ENCODE measurements at regions not wholly inside any gene's neighbourhood (a gene's known extent, or its start where the extent isn't known, plus 50 kb on each side); places are given as distances from the start of the nearest gene placed in this dataset.

GRCh38 chr14:80271389-80271788 is 60.1 kb upstream of the DIO2 start:
- H3K9me3 ChIP-seq (ENCODE audit: control insufficient read depth in 1 of 2, low read length in 2 of 2) = no peaks in the 10 kb centered on the region
- H3K27ac ChIP-seq (ENCODE audit: low read depth, low read length) = no peak overlapping the region
- no peaks in the 10 kb centered on the region for H3K4me1 ChIP-seq (ENCODE audit: control insufficient read depth in 1 of 2, insufficient read depth in 2 of 2, low read length in 2 of 2)
- no peak overlapping the region for H3K4me3 ChIP-seq (ENCODE audit: low read depth in 1 of 2, low read length in 2 of 2)
- no peaks in the 10 kb centered on the region for H3K27me3 ChIP-seq (ENCODE audit: control insufficient read depth in 1 of 2, insufficient read depth in 2 of 2, low read length in 2 of 2)
- H3K9ac ChIP-seq (ENCODE audit: low read depth in 1 of 2, low read length in 2 of 2) = no peak overlapping the region
- no peaks in the 10 kb centered on the region for H3K36me3 ChIP-seq (ENCODE audit: control insufficient read depth in 1 of 2, insufficient read depth in 2 of 2, low read length in 2 of 2)

DNA sequence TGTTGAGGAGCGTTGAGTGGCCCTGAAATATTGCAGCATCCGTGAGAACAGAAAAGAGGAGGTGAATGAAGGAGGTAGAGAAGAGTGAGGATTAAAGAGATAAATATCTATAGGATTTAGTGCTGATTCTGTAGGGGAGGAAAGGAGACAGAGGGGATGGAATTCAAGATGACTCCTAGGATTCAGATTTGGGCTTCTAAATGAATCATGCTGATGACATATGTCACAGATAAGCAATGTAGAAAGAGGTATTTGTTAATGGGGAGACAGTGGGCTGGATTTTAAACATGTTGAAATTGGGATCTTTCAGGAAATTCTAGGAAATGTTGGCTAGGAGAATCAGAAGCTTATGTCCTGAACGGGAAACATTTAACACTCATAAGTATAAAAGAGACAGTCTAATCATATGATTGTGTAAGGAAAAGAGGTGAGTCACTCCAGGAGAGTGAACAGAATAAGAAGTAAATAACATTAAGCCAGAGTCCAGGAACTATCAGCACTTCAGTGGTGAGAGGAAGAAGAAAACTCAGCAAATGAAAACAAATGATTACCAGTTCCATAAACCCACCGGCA is 58.1 kb upstream of the DIO2 start:
- Histone ChIP-seq H3K27ac (ENCODE audit: low read depth, low read length) (no peak overlapping the region), H3K9me3 (ENCODE audit: control insufficient read depth in 1 of 2, low read length in 2 of 2) (no peaks in the 10 kb centered on the region), H3K36me3 (ENCODE audit: control insufficient read depth in 1 of 2, insufficient read depth in 2 of 2, low read length in 2 of 2) (no peaks in the 10 kb centered on the region), H3K27me3 (ENCODE audit: control insufficient read depth in 1 of 2, insufficient read depth in 2 of 2, low read length in 2 of 2) (no peaks in the 10 kb centered on the region), H3K4me3 (ENCODE audit: low read depth in 1 of 2, low read length in 2 of 2) (no peak overlapping the region), H3K9ac (ENCODE audit: low read depth in 1 of 2, low read length in 2 of 2) (no peak overlapping the region), H3K4me1 (ENCODE audit: control insufficient read depth in 1 of 2, insufficient read depth in 2 of 2, low read length in 2 of 2) (no peaks in the 10 kb centered on the region)

DNA sequence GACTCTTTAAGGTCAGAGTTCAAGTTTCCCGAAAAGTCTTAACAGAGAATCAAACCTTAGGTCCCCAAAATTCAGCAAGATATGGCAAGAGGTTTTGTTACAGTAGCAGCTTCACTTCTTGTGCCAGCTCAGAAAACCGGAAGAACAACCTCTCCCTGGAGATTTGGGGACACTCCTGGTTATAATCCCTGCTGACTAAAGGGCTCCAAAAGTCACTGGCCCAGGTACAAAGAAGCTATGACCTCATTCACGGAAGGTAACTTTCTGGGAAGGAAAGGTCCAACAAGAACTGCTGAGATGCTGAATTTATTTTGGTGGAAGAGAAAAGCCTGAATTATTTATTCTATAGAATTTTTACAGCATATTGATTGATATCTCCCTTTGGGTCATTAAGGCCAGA is 55.6 kb upstream of the DIO2 start:
- no peak overlapping the region for H3K27ac ChIP-seq (ENCODE audit: low read depth, low read length)
- H3K27me3 ChIP-seq (ENCODE audit: control insufficient read depth in 1 of 2, insufficient read depth in 2 of 2, low read length in 2 of 2) = no peaks in the 10 kb centered on the region
- H3K36me3 ChIP-seq (ENCODE audit: control insufficient read depth in 1 of 2, insufficient read depth in 2 of 2, low read length in 2 of 2) = no peaks in the 10 kb centered on the region

DNA sequence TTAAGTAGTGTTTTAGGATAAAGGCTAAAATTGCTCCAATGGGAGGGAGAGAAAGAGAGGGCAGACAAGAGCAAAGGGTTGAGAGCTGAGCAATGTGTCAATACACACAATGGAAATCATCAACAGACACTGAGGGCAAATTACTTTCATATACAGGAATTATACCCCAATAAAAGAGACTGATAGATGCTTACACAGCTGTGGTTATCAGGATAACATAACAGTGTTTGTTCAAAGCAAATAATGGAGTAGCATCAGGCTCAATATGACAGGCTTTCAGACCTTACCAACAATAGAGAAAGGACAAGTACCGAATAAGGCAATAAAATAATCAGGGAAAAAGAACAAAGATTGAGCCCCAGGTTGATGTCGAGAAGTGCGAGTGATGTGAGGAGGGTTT is 53.4 kb upstream of the DIO2 start:
- Histone ChIP-seq H3K9ac (ENCODE audit: low read depth in 1 of 2, low read length in 2 of 2) (no peak overlapping the region), H3K4me3 (ENCODE audit: low read depth in 1 of 2, low read length in 2 of 2) (no peak overlapping the region), H3K27ac (ENCODE audit: low read depth, low read length) (no peak overlapping the region), H3K9me3 (ENCODE audit: control insufficient read depth in 1 of 2, low read length in 2 of 2) (no peaks in the 10 kb centered on the region), H3K4me1 (ENCODE audit: control insufficient read depth in 1 of 2, insufficient read depth in 2 of 2, low read length in 2 of 2) (no peaks in the 10 kb centered on the region), H3K27me3 (ENCODE audit: control insufficient read depth in 1 of 2, insufficient read depth in 2 of 2, low read length in 2 of 2) (no peaks in the 10 kb centered on the region), H3K36me3 (ENCODE audit: control insufficient read depth in 1 of 2, insufficient read depth in 2 of 2, low read length in 2 of 2) (no peaks in the 10 kb centered on the region)

More for the DNA sequence above, 55.6 kb upstream of the DIO2 start:
- Histone ChIP-seq H3K9ac (ENCODE audit: low read depth in 1 of 2, low read length in 2 of 2) (no peak overlapping the region), H3K9me3 (ENCODE audit: control insufficient read depth in 1 of 2, low read length in 2 of 2) (no peaks in the 10 kb centered on the region), H3K4me3 (ENCODE audit: low read depth in 1 of 2, low read length in 2 of 2) (no peak overlapping the region), H3K4me1 (ENCODE audit: control insufficient read depth in 1 of 2, insufficient read depth in 2 of 2, low read length in 2 of 2) (no peaks in the 10 kb centered on the region)
